ENCODE measurements at regions not wholly inside any gene's neighbourhood (a gene's known extent, or its start where the extent isn't known, plus 50 kb on each side); places are given as distances from the start of the nearest gene placed in this dataset.

- DNase-seq (ENCODE audit: extremely low read depth, low read depth): no peak
Observed at GRCh38 chr17:73969956-73970355, 233.5 kb upstream of the RPL38 start.

GRCh38 chr17:73971127-73971526 lies 232.4 kb upstream of the RPL38 start:
- DNase-seq (ENCODE audit: extremely low read depth, low read depth): no peak

- no peak for DNase-seq (ENCODE audit: extremely low read depth, low read depth)
Observed at GRCh38 chr17:73972056-73972455, 231.4 kb upstream of the RPL38 start.

GRCh38 chr17:73972901-73973300 lies 230.6 kb upstream of the RPL38 start:
- no peak for DNase-seq (ENCODE audit: extremely low read depth, low read depth)

GRCh38 chr17:73973586-73974409 lies 229.7 kb upstream of the RPL38 start:
- no peak for DNase-seq (ENCODE audit: extremely low read depth, low read depth)

- DNase-seq (ENCODE audit: extremely low read depth, low read depth): no peak
Observed at GRCh38 chr17:73974536-73974935, 228.9 kb upstream of the RPL38 start.

GRCh38 chr17:73976147-73976546 lies 227.3 kb upstream of the RPL38 start:
- DNase-seq (ENCODE audit: extremely low read depth, low read depth): no peak

- no peak for DNase-seq (ENCODE audit: extremely low read depth, low read depth)
Observed at GRCh38 chr17:73976676-73977521, 226.6 kb upstream of the RPL38 start.

- no peak for DNase-seq (ENCODE audit: extremely low read depth, low read depth)
Observed at GRCh38 chr17:73980517-73980916, 223.0 kb upstream of the RPL38 start.

- DNase-seq (ENCODE audit: extremely low read depth, low read depth): no peak
Observed at GRCh38 chr17:73982871-73983270, 220.6 kb upstream of the RPL38 start.

- DNase-seq (ENCODE audit: extremely low read depth, low read depth): no peak
Observed at GRCh38 chr17:73983621-73984400, 219.7 kb upstream of the RPL38 start.

- DNase-seq (ENCODE audit: extremely low read depth, low read depth): no peak
Observed at GRCh38 chr17:73984941-73985340, 218.5 kb upstream of the RPL38 start.

- DNase-seq (ENCODE audit: extremely low read depth, low read depth): no peak
Observed at GRCh38 chr17:73985466-73986015, 217.9 kb upstream of the RPL38 start.

- no peak for DNase-seq (ENCODE audit: extremely low read depth, low read depth)
Observed at GRCh38 chr17:73986641-73987177, 216.8 kb upstream of the RPL38 start.

GRCh38 chr17:73987395-73987794 lies 216.1 kb upstream of the RPL38 start:
- DNase-seq (ENCODE audit: extremely low read depth, low read depth): no peak

GRCh38 chr17:73987845-73988509 lies 215.5 kb upstream of the RPL38 start:
- no peak for DNase-seq (ENCODE audit: extremely low read depth, low read depth)

- no peak for DNase-seq (ENCODE audit: extremely low read depth, low read depth)
Observed at GRCh38 chr17:73989671-73990070, 213.8 kb upstream of the RPL38 start.

GRCh38 chr17:73990290-73990689 lies 213.2 kb upstream of the RPL38 start:
- DNase-seq (ENCODE audit: extremely low read depth, low read depth): no peak

- DNase-seq (ENCODE audit: extremely low read depth, low read depth): no peak
Observed at GRCh38 chr17:73991260-73991659, 212.2 kb upstream of the RPL38 start.

- DNase-seq (ENCODE audit: extremely low read depth, low read depth): no peak
Observed at GRCh38 chr17:73994946-73995345, 208.5 kb upstream of the RPL38 start.
